ENCODE measurements at regions not wholly inside any gene's neighbourhood (a gene's known extent, or its start where the extent isn't known, plus 50 kb on each side); places are given as distances from the start of the nearest gene placed in this dataset.

- no peak overlapping the region for H2BK20ac ChIP-seq (ENCODE audit: low read depth, low read length, poor library complexity, severe bottlenecking)
- no peak overlapping the region for H2BK12ac ChIP-seq (ENCODE audit: insufficient read length, low read depth, low read length)
- H3K27ac ChIP-seq (ENCODE audit: insufficient read length, low read depth, low read length) = no peak overlapping the region
- no peak overlapping the region for H3K23ac ChIP-seq (ENCODE audit: insufficient read length, low read depth, low read length)
- no peaks in the 10 kb centered on the region for H3K9me3 ChIP-seq (ENCODE audit: control insufficient read depth, low read depth, low read length)
- H4K91ac ChIP-seq (ENCODE audit: insufficient read length, low read depth, low read length) = no peak overlapping the region
- no peak for TF ChIP-seq CTCF (conservative IDR thresholded peaks at IDR 0.05)
- no peaks in the 10 kb centered on the region for H3K27me3 ChIP-seq (ENCODE audit: insufficient read depth, low read length)
- H2BK5ac ChIP-seq (ENCODE audit: insufficient read length, low read length) = no peak overlapping the region
- H3K4me1 ChIP-seq (ENCODE audit: insufficient read depth, low read length) = no peaks in the 10 kb centered on the region
- H4K8ac ChIP-seq (replicated peaks; ENCODE audit: insufficient read length, low read depth, low read length) = no peak overlapping the region
- Mint-ChIP-seq H3K27ac (no peak overlapping the region), H3K4me3 (no peak overlapping the region), H3K27me3 (ENCODE audit: low read depth) (no peaks in the 10 kb centered on the region), H3K9me3 (peaks cover 4 to 5% of the 10 kb centered on the region in 2 experiments; a peak in 4 of 5 replicates), H3K4me1 (no peaks in the 10 kb centered on the region), H3K36me3 (ENCODE audit: insufficient read depth in 1 of 3, low read depth in 3 of 3) (peaks cover 0 to 12% (median 11%) of the 10 kb centered on the region in 3 experiments; a peak in 4 of 7 replicates)
- H3K4ac ChIP-seq (ENCODE audit: low read depth, low read length) = no peak overlapping the region
- no peak overlapping the region for H3K56ac ChIP-seq (ENCODE audit: insufficient read length, low read depth, low read length)
- H2BK15ac ChIP-seq (ENCODE audit: low read depth, low read length) = no peak overlapping the region
- H3K79me2 ChIP-seq (ENCODE audit: insufficient read depth, low read length) = no peaks in the 10 kb centered on the region; the same call in 1 of the 2 replicates
- H2AFZ ChIP-seq (ENCODE audit: low read length) = no peak overlapping the region
- no peaks in the 10 kb centered on the region for H3K23me2 ChIP-seq (ENCODE audit: insufficient read length, low read depth, low read length, poor library complexity, severe bottlenecking)
- H3K9ac ChIP-seq (ENCODE audit: extremely low read depth, insufficient read length, low read length) = no peak overlapping the region
- H3K4me2 ChIP-seq (ENCODE audit: insufficient read depth, insufficient read length, low read length) = no peak overlapping the region
- no peak overlapping the region for H3K14ac ChIP-seq (ENCODE audit: insufficient read depth, low read length)
- no peak for DNase-seq
- H2BK120ac ChIP-seq (ENCODE audit: low read depth, low read length, poor library complexity, severe bottlenecking) = no peak overlapping the region
- H4K5ac ChIP-seq (ENCODE audit: insufficient read length, low read depth, low read length) = no peak overlapping the region
- no peak overlapping the region for H3T11ph ChIP-seq (ENCODE audit: low read length)
- no peaks in the 10 kb centered on the region for H4K20me1 ChIP-seq (ENCODE audit: control insufficient read depth, insufficient read depth, insufficient read length)
- H3K18ac ChIP-seq (ENCODE audit: insufficient read length, low read depth, low read length) = no peak overlapping the region
- no CpG with 5 or more reads among the region's 3 CpGs for WGBS (ENCODE audit: extremely low coverage, insufficient read length, low lambda C conversion rate)
- H3K79me1 ChIP-seq (ENCODE audit: insufficient read depth, low read depth, low read length, poor library complexity, severe bottlenecking) = no peaks in the 10 kb centered on the region
- no peak overlapping the region for H2AK5ac ChIP-seq (ENCODE audit: insufficient read length, low read length)
Observed at GRCh38 chr5:123722451-123722850, 210.5 kb downstream of the CSNK1G3 start.
